ENCODE measurements at regions not wholly inside any gene's neighbourhood (a gene's known extent, or its start where the extent isn't known, plus 50 kb on each side); places are given as distances from the start of the nearest gene placed in this dataset.
"Not testable (repeated sequence)": the region's sequence is repeated elsewhere in the genome, so short reads cannot be mapped to it uniquely, and the experiment has no call there.

GRCh38 chr6:139446768-139447655 lies 72.6 kb upstream of the CITED2 start:
- H3K36me3 Mint-ChIP-seq (ENCODE audit: unreplicated experiment): no peaks in the 10 kb centered on the region
- H3K27ac Mint-ChIP-seq (ENCODE audit: unreplicated experiment): no peak overlapping the region
- no peak for TF ChIP-seq CTCF (IDR thresholded peaks at IDR 0.05)
- peaks cover 6% of the 10 kb centered on the region for H3K9me3 Mint-ChIP-seq (ENCODE audit: unreplicated experiment)
- DNase-seq (ENCODE audit: extremely low spot score, unreplicated experiment): no peak
- H3K27me3 Mint-ChIP-seq (ENCODE audit: unreplicated experiment): no peaks in the 10 kb centered on the region
- H3K4me3 Mint-ChIP-seq (ENCODE audit: unreplicated experiment): no peak overlapping the region
- peaks cover 26% of the 10 kb centered on the region for H3K4me1 Mint-ChIP-seq (ENCODE audit: unreplicated experiment)

- Mint-ChIP-seq H3K4me1 (ENCODE audit: unreplicated experiment) (peaks cover 26% of the 10 kb centered on the region), H3K27ac (ENCODE audit: unreplicated experiment) (no peak overlapping the region), H3K27me3 (ENCODE audit: unreplicated experiment) (no peaks in the 10 kb centered on the region), H3K9me3 (ENCODE audit: unreplicated experiment) (peaks cover 6% of the 10 kb centered on the region), H3K36me3 (ENCODE audit: unreplicated experiment) (no peaks in the 10 kb centered on the region), H3K4me3 (ENCODE audit: unreplicated experiment) (no peak overlapping the region)
- no peak for TF ChIP-seq CTCF (IDR thresholded peaks at IDR 0.05)
- no peak for DNase-seq (ENCODE audit: extremely low spot score, unreplicated experiment)
These were observed 71.8 kb upstream of the CITED2 start for GRCh38 chr6:139446138-139446715.

GRCh38 chr6:139444273-139444787 lies 69.9 kb upstream of the CITED2 start:
- not testable (repeated sequence) for H3K36me3 Mint-ChIP-seq (ENCODE audit: unreplicated experiment); H3K4me3 Mint-ChIP-seq (ENCODE audit: unreplicated experiment); H3K27ac Mint-ChIP-seq (ENCODE audit: unreplicated experiment); H3K27me3 Mint-ChIP-seq (ENCODE audit: unreplicated experiment); DNase-seq (ENCODE audit: extremely low spot score, unreplicated experiment); H3K9me3 Mint-ChIP-seq (ENCODE audit: unreplicated experiment)
- H3K4me1 Mint-ChIP-seq (ENCODE audit: unreplicated experiment): peaks cover 14% of the 10 kb centered on the region

- peaks cover 8% of the 10 kb centered on the region for H3K4me1 Mint-ChIP-seq (ENCODE audit: unreplicated experiment)
- no peak for DNase-seq (ENCODE audit: extremely low spot score, unreplicated experiment)
- TF ChIP-seq CTCF (IDR thresholded peaks at IDR 0.05): no peak
- no peaks in the 10 kb centered on the region for H3K27me3 Mint-ChIP-seq (ENCODE audit: unreplicated experiment)
- no peak overlapping the region for H3K27ac Mint-ChIP-seq (ENCODE audit: unreplicated experiment)
- H3K9me3 Mint-ChIP-seq (ENCODE audit: unreplicated experiment): peaks cover 6% of the 10 kb centered on the region
- no peaks in the 10 kb centered on the region for H3K36me3 Mint-ChIP-seq (ENCODE audit: unreplicated experiment)
- no peak overlapping the region for H3K4me3 Mint-ChIP-seq (ENCODE audit: unreplicated experiment)
These were observed 69.0 kb upstream of the CITED2 start for GRCh38 chr6:139443231-139444112.

- no peak for DNase-seq (ENCODE audit: extremely low spot score, unreplicated experiment)
- no peak for TF ChIP-seq CTCF (IDR thresholded peaks at IDR 0.05)
- no peak overlapping the region for H3K27ac Mint-ChIP-seq (ENCODE audit: unreplicated experiment)
These were observed 67.8 kb upstream of the CITED2 start for GRCh38 chr6:139442188-139442671.

More at GRCh38 chr6:139442188-139442671, 67.8 kb upstream of the CITED2 start:
- peaks cover 6% of the 10 kb centered on the region for H3K9me3 Mint-ChIP-seq (ENCODE audit: unreplicated experiment)
- no peak overlapping the region for H3K4me3 Mint-ChIP-seq (ENCODE audit: unreplicated experiment)
- no peaks in the 10 kb centered on the region for H3K36me3 Mint-ChIP-seq (ENCODE audit: unreplicated experiment)
- no peaks in the 10 kb centered on the region for H3K27me3 Mint-ChIP-seq (ENCODE audit: unreplicated experiment)
- H3K4me1 Mint-ChIP-seq (ENCODE audit: unreplicated experiment): no peaks in the 10 kb centered on the region

All from osteocyte (in vitro differentiated cells).